ENCODE measurements at regions not wholly inside any gene's neighbourhood (a gene's known extent, or its start where the extent isn't known, plus 50 kb on each side); places are given as distances from the start of the nearest gene placed in this dataset.
"Not testable (repeated sequence)": the region's sequence is repeated elsewhere in the genome, so short reads cannot be mapped to it uniquely, and the experiment has no call there.

GRCh38 chr4:3634281-3634857 lies 102.1 kb upstream of the LRPAP1 start:
- in situ Hi-C loops (cut with HindIII; ENCODE audit: low sequenced_read_pairs), result no loop called here
- TF ChIP-seq, protein P1, sequence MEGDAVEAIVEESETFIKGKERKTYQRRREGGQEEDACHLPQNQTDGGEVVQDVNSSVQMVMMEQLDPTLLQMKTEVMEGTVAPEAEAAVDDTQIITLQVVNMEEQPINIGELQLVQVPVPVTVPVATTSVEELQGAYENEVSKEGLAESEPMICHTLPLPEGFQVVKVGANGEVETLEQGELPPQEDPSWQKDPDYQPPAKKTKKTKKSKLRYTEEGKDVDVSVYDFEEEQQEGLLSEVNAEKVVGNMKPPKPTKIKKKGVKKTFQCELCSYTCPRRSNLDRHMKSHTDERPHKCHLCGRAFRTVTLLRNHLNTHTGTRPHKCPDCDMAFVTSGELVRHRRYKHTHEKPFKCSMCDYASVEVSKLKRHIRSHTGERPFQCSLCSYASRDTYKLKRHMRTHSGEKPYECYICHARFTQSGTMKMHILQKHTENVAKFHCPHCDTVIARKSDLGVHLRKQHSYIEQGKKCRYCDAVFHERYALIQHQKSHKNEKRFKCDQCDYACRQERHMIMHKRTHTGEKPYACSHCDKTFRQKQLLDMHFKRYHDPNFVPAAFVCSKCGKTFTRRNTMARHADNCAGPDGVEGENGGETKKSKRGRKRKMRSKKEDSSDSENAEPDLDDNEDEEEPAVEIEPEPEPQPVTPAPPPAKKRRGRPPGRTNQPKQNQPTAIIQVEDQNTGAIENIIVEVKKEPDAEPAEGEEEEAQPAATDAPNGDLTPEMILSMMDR (IDR thresholded peaks at IDR 0.05; ENCODE audit: low read depth, low read length), result no peak
- no peak overlapping the region for H3K4me3 ChIP-seq (ENCODE audit: low read depth, low read length)
- DNase-seq (ENCODE audit: low read depth, low spot score), result no peak

DNA sequence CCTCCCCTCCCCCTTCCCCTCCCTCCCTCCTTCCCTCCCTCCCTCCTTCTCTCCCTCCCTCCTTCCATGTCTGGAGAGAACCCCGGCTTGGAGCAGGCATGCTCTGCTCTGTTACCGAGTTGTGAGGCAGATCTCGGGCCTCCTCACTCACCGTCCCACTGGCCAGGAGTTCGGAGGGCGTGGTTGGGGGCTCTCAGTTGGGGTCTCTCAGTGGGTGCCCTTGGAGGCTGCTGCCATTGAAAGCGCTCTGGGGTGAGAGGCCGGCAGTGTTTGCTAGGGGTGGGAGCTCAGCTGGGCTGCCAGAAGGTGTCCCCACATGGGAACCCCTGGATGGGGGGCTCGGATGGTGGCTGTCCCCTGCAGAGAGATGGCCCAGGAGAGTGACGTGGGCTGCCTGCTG lies 101.1 kb upstream of the LRPAP1 start:
- H3K4me3 ChIP-seq (ENCODE audit: low read depth, low read length); in situ Hi-C loops (cut with HindIII; ENCODE audit: low sequenced_read_pairs); DNase-seq (ENCODE audit: low read depth, low spot score): not testable (repeated sequence)

DNA sequence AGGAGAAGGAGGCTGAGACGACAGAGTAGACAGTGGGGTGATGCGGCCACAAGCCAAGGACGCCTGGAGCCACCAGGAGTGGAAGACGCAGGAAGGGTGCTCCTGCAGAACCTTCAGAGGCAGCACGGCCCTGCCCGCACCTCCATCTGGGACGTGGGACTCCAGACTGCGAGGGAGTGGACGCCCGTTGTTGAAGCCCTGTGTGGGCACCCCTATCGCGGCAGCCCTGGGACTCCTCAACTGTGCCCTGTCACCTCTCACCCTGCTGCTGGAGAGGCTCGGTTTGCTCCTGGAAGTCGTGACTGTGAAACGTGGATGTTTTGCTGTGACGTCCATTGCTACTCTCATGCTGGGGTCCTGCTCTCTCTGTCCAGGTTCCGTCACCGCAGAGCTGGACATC lies 100.6 kb upstream of the LRPAP1 start:
- DNase-seq (ENCODE audit: low read depth, low spot score); H3K4me3 ChIP-seq (ENCODE audit: low read depth, low read length); in situ Hi-C loops (cut with HindIII; ENCODE audit: low sequenced_read_pairs): not testable (repeated sequence)

GRCh38 chr4:3631544-3632266 lies 99.5 kb upstream of the LRPAP1 start:
- H3K4me3 ChIP-seq (ENCODE audit: low read depth, low read length); DNase-seq (ENCODE audit: low read depth, low spot score); in situ Hi-C loops (cut with HindIII; ENCODE audit: low sequenced_read_pairs): not testable (repeated sequence)

DNA sequence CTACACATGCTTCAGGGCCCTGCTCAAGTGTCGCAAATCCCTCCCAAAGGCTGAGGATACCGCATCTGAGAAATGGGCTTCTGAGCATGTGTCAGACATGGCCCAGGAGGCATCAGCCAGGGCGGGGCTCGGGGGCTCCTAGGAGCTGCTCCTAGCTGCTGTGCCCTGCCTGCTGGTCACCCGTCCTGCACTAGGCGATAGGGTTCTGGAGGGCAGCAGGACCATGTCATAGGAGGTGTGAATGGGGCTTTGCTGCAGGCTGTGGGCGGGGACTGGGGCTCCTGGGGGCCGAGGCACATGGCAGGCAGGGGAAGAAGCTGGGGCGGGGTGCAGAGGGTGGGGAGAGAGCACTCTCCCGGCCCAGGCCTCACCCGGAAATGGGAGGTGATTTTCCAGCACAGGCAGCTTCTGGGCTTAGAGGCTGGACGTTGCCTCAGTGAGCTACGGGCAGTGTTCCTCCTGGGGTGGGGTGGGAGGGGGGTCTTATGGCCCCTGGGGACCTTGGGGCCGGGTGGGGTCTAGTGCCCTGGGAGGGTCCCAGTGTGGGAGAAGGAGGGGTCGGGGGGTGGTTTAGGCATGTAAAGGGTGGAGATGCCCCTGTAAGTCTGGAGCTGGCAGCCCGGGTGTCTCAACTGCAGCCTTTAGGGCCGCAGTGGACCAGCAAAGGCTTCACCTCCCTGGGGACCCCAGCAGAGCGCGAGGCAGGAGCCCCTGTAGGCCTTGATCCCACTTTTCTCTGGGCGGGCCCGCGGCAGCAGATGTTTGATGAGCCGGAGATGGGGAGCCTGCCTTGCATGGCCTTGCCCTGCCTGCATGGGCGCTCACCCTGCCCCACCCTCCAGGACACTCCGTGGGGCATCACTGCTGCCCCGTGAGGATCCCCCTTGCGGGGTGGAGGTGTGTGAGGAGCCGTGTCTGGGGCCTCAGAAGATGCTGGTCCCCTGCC lies 98.6 kb upstream of the LRPAP1 start:
- in situ Hi-C loops (cut with HindIII; ENCODE audit: low sequenced_read_pairs), result no loop called here
- no peak overlapping the region for H3K4me3 ChIP-seq (ENCODE audit: low read depth, low read length)
- no peak for DNase-seq (ENCODE audit: low read depth, low spot score)
- TF ChIP-seq, protein P1 (IDR thresholded peaks at IDR 0.05; ENCODE audit: low read depth, low read length), result no peak

DNA sequence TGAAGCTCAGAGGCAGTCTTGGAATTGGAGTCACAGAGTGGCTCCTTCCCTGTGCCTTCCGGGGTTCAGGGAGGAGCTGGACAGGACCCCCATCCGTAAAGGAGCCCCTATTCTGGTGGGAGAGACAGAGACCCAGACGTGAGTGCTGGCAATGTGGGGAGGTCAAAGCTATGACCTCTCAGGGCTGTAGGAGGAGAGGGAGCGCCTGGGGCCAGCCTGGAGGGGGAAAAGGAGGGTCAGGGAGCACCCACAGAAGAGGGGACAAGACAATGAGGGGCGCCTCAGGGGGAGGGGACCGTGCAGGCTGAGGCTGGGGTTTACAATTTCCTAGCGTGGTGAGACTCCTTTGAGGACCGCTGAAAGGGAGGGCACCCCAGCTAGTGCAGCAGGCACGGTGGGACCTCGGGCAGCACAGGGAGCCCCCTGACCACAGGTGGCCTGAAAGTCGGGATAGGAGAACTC lies 97.9 kb upstream of the LRPAP1 start:
- no peak for DNase-seq (ENCODE audit: low read depth, low spot score)
- in situ Hi-C loops (cut with HindIII; ENCODE audit: low sequenced_read_pairs), result no loop called here
- TF ChIP-seq, protein P1 (IDR thresholded peaks at IDR 0.05; ENCODE audit: low read depth, low read length), result no peak
- no peak overlapping the region for H3K4me3 ChIP-seq (ENCODE audit: low read depth, low read length)

DNA sequence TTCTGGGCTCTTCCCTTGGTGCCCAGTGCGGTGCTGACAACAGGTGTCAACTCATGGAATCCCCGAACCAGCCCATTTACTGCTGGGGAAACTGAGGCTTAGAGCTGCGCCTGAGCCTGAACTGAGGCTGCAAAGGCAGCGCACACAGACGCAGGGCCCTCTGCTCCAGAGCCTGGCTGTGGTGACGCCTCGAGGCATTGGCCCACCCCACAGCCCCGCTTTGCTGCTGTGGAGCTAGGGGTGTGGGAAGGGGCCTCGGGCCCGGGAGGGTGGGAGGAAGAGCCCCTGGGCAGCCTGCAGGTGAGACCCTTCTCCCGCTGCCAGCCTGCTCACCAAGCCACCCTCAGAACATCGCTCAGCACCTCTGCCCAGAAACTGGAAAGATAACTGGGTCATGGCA lies 97.4 kb upstream of the LRPAP1 start:
- TF ChIP-seq, protein P1 (IDR thresholded peaks at IDR 0.05; ENCODE audit: low read depth, low read length), result no peak
- H3K4me3 ChIP-seq (ENCODE audit: low read depth, low read length), result no peak overlapping the region
- in situ Hi-C loops (cut with HindIII; ENCODE audit: low sequenced_read_pairs), result no loop called here
- no peak for DNase-seq (ENCODE audit: low read depth, low spot score)

DNA sequence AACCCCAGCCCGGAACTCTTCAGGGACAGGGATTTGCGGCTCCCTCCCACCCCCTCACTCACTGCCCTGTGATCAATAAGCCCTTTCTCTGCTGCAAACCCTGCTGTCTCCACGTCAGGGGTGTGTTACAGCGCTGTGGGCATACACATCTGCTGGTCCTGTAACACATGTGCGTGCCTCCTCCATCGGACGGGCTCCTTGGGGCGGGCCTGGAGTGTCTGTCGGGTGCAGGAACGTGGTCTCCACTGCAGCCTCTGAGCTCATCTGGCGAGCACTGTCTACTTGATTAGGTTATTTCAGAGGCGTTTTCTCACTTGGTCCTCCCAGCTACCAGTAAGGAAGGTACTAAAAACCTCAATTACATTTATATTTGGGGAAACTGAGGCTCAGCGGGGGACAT lies 97.0 kb upstream of the LRPAP1 start:
- in situ Hi-C loops (cut with HindIII; ENCODE audit: low sequenced_read_pairs); H3K4me3 ChIP-seq (ENCODE audit: low read depth, low read length); DNase-seq (ENCODE audit: low read depth, low spot score): not testable (repeated sequence)

All from astrocyte of the spinal cord (primary cell).